CD4-positive, alpha-beta T cell treated with Interleukin-15 for 4 hours (primary cell): ENCODE measurements at regions not wholly inside any gene's neighbourhood (a gene's known extent, or its start where the extent isn't known, plus 50 kb on each side); places are given as distances from the start of the nearest gene placed in this dataset.

Experiments used
- DNase-seq: peaks from one replicate; pipeline ENCODE4 v3.0.0-alpha.2; 2020; ENCODE audit warnings: low spot score

DNA sequence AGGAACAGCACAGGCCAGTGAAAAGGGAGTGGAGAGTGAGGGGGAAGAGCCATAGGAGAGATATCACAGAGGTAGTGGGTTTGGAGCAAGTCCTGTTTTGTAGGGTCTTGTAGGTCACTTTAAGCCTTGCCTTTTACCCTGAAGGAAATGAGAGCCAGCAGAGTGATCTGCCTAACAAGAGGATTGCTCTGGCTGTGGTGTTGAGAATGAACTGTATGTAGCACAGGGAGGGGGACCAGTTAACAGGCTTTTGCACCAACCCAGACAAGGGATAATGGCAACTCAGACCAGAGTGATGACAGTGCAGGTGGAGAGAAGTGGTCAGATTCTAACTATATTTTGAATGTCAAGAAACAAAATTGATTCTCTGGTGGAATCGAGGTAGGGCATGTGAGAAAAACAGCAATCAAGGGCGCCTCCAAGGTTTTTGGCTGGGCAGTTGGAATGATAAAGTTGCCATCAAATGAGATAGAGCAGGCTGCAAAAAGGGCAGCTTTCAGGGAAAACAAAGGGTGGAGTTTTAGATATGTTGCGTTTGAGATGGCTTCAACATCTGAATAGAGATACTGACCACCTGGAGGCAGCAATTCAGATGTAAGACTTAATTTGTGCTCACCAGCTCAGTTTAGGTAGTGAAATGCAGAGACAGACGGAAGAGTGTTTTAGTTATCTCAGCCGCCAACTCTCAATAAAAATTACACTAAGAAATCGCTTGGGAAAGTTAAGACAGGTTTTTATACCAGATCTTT, 134.4 kb upstream of the BTBD3 start:
- no peak for DNase-seq

- no peak for DNase-seq
Observed at GRCh38 chr20:11785885-11786507, 131.7 kb upstream of the BTBD3 start.

DNA sequence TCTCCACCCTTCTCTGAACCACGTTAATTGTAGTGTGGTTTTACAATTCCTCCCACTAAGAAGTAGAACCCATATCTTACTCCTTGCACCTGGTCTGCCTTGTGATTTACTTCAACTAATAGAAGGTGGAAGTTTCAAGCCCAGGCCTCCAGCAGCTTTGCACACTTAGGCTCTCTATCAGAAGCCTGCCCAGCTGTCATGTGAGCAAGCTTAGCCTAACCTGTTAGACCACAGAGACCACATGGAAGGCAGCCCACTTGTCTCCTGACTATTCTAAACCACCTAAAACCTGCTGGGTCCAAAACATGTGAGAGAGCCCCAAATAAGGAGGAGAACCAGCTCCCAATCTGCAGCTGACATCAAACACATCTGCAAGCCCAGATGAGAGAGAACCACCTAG, 127.6 kb upstream of the BTBD3 start:
- DNase-seq: no peak

- no peak for DNase-seq
Observed at GRCh38 chr20:11791316-11791715, 126.4 kb upstream of the BTBD3 start.

DNA sequence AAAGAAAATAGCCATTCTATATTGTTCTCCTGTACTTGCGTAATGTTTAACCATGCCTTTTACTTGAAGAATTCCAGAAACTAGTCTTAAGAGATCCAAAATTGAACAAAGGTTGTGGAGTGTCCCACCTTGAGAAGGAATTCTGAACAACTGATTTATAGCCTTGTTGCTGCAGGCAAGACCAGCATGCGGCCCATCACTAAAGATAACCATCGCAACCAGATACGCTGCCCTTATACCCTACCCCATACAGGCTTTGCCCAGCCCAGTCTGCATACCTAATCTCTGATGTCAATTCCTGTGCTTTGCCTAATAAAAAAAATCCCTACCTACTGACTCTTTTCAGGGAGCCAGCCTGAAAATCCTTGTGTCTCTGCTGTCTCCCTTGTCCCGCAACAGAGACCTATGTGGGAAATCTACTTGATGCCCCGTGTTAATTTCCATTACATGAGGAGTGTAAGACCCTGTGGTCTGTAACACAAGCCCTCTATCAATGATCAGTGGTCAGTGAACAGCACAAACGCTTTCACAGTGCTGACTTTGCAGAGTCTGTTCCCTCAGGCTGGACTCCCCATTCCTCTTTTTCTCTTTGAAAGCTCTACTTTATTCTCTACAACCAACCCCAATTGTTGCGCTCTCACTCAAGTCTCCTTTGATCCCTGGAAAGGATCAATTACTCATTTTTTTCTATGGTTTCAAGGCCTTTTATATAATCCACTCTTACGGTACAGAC, 125.7 kb upstream of the BTBD3 start:
- no peak for DNase-seq

GRCh38 chr20:11792568-11792953, 125.1 kb upstream of the BTBD3 start:
- DNase-seq: no peak

DNA sequence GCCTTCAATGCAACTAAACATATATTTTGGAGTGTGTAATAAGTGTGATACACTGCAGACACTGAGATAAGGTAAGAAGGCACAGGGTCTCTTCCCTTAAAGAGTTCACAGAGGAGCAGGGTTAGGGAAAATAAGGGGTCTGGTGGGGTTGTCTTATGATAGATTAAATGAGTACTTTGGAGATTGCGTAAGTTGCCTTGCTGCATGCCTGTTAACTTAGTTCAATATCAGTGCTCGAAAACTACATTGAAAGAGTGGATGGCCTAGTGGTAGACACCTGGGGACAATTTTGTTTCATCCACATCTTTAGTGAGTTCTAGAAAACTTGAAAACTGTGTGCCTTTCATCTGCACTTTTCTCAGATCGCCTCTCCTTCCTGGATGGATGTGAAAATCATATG, 123.2 kb upstream of the BTBD3 start:
- no peak for DNase-seq

- DNase-seq: no peak
Observed at GRCh38 chr20:11795071-11795615, 122.5 kb upstream of the BTBD3 start.

DNA sequence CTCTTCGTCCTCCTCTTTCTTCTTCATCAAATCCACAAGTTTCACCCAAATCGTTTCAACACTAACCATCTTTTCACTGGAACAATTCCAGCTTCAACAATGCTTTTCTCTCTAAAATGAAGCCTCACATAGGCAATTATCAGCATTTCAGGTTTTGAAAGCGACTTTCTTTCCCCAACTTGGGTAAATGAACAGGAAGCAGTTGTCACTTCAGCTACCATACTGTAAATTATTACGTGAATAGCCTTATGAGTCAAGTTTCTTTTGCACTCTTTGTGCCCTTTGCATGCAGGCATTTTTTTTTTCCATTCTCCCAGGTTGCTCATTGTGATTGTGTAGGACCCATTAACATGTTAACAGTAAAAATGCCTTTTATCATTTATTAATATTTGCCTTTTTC, 121.7 kb upstream of the BTBD3 start:
- no peak for DNase-seq

DNA sequence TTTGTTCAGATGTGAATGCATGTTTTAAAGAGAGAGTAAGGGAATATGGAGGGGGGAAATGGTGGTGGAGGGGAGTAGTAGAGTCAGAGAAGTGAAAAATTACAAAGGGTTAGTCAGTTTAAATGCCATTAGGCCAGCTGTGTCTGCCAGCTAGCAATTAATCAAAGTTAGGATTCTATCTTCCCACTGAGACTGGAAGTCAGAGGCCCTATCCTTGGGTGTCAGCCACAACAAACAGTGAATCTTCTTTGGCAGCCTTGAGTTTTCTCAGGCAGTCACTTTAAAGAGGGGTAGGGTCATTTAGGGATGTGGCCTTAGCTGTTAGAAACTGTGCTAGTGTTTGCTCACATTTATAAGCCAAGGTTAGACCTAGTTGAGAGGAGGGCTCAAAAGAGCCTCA, 120.5 kb upstream of the BTBD3 start:
- DNase-seq: no peak

DNA sequence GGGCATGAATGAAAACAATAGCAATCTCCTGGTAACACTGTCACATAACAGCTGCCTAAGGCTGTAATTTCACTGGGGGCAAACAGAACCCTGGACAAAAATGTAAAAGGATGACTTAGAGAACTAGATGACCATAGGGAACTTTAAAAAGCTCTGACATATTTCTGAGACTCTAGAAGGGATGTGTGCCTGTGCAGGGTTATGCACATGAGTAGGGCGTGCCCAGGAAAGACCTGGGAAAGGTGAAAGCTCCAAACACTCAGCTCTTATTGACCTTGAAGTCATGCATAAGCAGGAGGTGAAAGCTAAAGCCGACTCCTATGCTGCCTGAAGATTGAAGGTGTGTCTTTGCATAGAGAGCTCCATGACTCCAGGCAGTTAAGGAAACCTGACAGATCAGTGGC, 118.4 kb upstream of the BTBD3 start:
- DNase-seq: no peak

GRCh38 chr20:11807054-11808048, 110.3 kb upstream of the BTBD3 start:
- no peak for DNase-seq

- no peak for DNase-seq
Observed at GRCh38 chr20:11808841-11809240, 108.9 kb upstream of the BTBD3 start.

GRCh38 chr20:11810311-11811083, 107.2 kb upstream of the BTBD3 start:
- DNase-seq: no peak

DNA sequence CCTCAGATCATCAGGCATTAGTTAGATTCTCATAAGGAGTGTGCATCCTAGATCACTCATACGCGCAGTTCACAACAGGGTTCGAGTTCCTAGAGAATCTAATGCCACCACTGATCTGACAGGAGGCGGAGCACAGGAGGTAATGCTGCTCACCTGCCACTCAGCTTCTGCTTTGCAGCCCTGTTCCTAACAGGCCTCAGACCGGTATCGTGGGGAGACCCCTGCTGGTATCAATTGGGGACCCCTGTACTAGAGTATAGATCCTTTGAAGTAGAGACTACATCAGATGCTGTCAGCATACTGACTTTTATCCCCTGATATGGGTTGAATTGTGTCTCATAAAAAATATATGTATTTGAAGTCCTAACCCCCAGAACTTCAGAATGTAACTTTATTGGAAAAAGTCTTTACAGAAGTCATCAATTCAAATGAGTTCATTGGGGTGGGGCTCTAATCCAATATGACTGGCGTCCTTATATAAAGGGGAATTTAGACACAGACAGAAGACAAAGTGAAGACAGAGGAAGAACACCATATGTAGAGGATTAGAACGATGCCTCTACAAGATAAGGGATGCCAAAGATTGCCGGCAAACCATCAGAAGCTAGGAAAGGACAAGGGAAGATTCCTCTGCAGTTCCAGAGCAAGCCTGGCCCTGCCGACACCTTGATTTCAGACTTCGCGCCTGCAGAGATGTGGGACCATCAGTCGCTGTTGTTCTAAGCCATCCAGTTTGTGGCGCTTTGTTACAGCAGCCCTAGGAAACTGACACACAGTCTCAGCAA, 104.4 kb upstream of the BTBD3 start:
- no peak for DNase-seq

GRCh38 chr20:11814267-11814666, 103.4 kb upstream of the BTBD3 start:
- no peak for DNase-seq

- DNase-seq: no peak
Observed at GRCh38 chr20:11820838-11821237, 96.9 kb upstream of the BTBD3 start.

GRCh38 chr20:11822540-11822794, 95.2 kb upstream of the BTBD3 start:
- DNase-seq: no peak

DNA sequence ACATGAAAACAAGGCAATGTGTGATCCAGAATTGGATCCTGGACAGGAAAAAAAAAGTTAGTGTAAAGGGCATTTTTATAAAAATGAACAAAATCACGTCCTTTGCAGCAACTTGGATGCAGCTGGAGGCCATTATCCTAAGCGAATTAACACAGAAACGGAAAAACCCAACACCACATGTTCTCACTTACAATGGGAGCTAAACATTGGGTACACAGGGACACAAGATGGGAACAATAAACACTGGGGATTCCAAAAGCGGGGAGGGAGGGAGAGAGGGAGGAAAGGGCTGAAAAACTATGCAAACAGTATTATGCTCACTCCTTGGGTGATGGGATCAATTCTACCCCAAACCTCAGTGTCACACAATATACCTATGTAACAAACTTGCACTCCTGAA, 91.4 kb upstream of the BTBD3 start:
- DNase-seq: no peak

GRCh38 chr20:11832397-11832796, 85.3 kb upstream of the BTBD3 start:
- no peak for DNase-seq

DNA sequence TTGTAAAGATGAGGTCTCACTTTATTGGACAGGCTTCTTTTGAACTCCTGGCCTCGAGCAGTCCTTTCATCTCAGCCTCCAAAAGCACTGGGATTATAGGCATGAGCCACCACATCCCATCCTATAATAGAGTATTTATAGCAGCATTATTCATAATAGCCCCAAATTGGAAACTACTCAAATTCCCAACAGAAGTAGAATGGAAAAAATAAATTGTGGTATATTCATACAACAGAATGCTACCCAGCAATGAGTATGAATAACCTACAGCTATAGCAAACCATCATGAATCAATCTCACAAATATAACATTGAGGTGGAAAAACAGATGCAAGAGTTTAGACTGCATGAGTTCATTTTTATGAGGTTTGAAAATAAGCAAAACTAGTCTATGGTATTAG, 84.8 kb upstream of the BTBD3 start:
- no peak for DNase-seq
